ENCODE measurements at regions not wholly inside any gene's neighbourhood (a gene's known extent, or its start where the extent isn't known, plus 50 kb on each side); places are given as distances from the start of the nearest gene placed in this dataset.
A peak's percentile ranks its signal among the peaks of the same experiment; 100 is the strongest.

DNA sequence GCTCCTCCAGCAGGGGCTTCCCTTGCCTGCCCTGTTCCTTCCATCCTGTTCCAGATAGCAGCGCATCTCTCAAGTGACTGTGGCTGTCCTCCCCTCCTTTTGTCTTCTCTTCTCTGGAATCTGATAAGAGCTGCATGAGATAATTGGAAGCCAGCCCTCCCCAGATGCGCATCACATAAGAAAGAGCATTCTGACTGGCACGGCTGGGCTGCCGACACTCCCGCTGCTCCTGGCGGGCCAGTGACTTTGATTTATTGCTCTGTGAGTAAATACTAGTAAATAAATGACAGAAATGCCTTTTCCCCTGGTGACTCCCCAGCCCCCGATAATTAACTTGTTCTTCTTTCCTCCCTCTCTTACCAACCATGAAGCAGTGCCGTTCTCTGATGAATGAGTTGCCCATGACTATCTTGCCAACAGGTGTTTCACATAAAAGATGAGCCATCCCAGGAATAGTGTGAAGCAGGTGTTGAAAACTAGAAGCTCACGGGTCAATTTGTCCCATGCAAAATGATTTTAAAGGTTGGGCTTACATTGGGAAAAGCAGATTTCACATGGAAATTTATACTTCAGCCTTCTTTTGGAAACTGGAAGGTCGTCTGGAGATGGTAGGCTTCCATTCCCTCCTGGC, 212.3 kb downstream of the ERCC6L2 start:
- H3K23me2 ChIP-seq (ENCODE audit: low read depth, low read length): no peaks in the 10 kb centered on the region
- no peaks in the 10 kb centered on the region for H3K36me3 ChIP-seq (ENCODE audit: control insufficient read depth in 2 of 4, insufficient read depth in 4 of 4, low read length in 3 of 4)
- 46% methylated on average over 10 of the region's 10 CpGs; no CpG with 5 or more reads in 1 of the 2 experiments for WGBS, 2 experiments (ENCODE audit: extremely low coverage in 1 of 2, insufficient coverage in 1 of 2, insufficient read length in 1 of 2, insufficient replicate concordance in 2 of 2, low coverage in 1 of 2, low lambda C conversion rate in 2 of 2, missing lambda C conversion rate in 1 of 2)
- H2AK5ac ChIP-seq (ENCODE audit: low read depth, low read length): no peak overlapping the region
- H3K18ac ChIP-seq (ENCODE audit: extremely low read depth, low read length): no peak overlapping the region
- H3K56ac ChIP-seq (replicated peaks; ENCODE audit: insufficient read length, low read depth, low read length): no peak overlapping the region
- H4K20me1 ChIP-seq (replicated peaks in 1 of 2; ENCODE audit: control insufficient read depth in 1 of 2, insufficient read depth in 2 of 2, low read length in 2 of 2): no peaks in the 10 kb centered on the region
- H3K4me1 ChIP-seq (replicated peaks in 1 of 4; ENCODE audit: control insufficient read depth in 3 of 4, insufficient read depth in 4 of 4, low read length in 3 of 4): peaks cover 4 to 13% (median 10%) of the 10 kb centered on the region in 4 experiments
- no peak overlapping the region for H4K8ac ChIP-seq (ENCODE audit: extremely low read depth, insufficient read depth, low read length)
- no peak for FAIRE-seq
- H2BK12ac ChIP-seq (ENCODE audit: low read depth, low read length): no peak overlapping the region
- H3K27me3 ChIP-seq (replicated peaks in 1 of 4; ENCODE audit: control insufficient read depth in 3 of 4, extremely low read depth in 1 of 4, insufficient read depth in 3 of 4, low read length in 3 of 4): no peaks in the 10 kb centered on the region
- H2AFZ ChIP-seq (ENCODE audit: low read length): no peak overlapping the region
- H3K23ac ChIP-seq (ENCODE audit: insufficient read length): no peak overlapping the region
- H2BK5ac ChIP-seq (ENCODE audit: low read depth, low read length): no peak overlapping the region
- H3K4me2 ChIP-seq (ENCODE audit: insufficient read depth in 1 of 2, low read depth in 2 of 2, low read length in 2 of 2): peak overlapping the region; percentile 37 to 43
- peak overlapping the region in 1 of 4 experiments; percentile 5; a peak in 1 of 8 replicates for H3K4me3 ChIP-seq (ENCODE audit: extremely low read depth in 1 of 4, insufficient read depth in 2 of 4, low read depth in 3 of 4, low read length in 4 of 4)
- H3K79me2 ChIP-seq (ENCODE audit: control insufficient read depth in 1 of 2, insufficient read depth in 2 of 2, low read length in 2 of 2): no peaks in the 10 kb centered on the region
- no peak overlapping the region for H3K4ac ChIP-seq (replicated peaks; ENCODE audit: insufficient read length, low read depth, low read length)
- DNase-seq (ENCODE audit: low read depth in 1 of 2, low spot score in 2 of 2): peak in 1 of 2 experiments; percentile 19
- POLR2A ChIA-PET (ENCODE audit: partially characterized antibody): no interaction called here
- H2BK120ac ChIP-seq (replicated peaks; ENCODE audit: low read depth, low read length): no peak overlapping the region
- no peak overlapping the region for H3K27ac ChIP-seq (ENCODE audit: low read depth, low read length)
- no peak overlapping the region for H2BK20ac ChIP-seq (ENCODE audit: low read length)
- H3K9ac ChIP-seq (replicated peaks in 1 of 4; ENCODE audit: extremely low read depth in 1 of 4, low read depth in 3 of 4, low read length in 3 of 4): no peak overlapping the region
- TF ChIP-seq HDAC2 (IDR thresholded peaks at IDR 0.05; ENCODE audit: borderline replicate concordance in 1 of 2, low read depth in 2 of 2, low read length in 2 of 2): 0 out of 4 replicates have a peak, but pooled peaks of 1 of the 2 experiments have one; percentile 18
- no peak for TF ChIP-seq CBX5 (IDR thresholded peaks at IDR 0.05; ENCODE audit: low read depth, low read length)
- CTCF ChIA-PET (ENCODE audit: partially characterized antibody): interaction anchor here (1.0 kb wide), 2 partner anchors 14 to 17 kb away, joined by 3 to 5 read pairs; no protein-coding TSS in a partner anchor
- no peak overlapping the region for H2BK15ac ChIP-seq (ENCODE audit: low read length)
- H3K79me1 ChIP-seq (ENCODE audit: low read depth, low read length): no peaks in the 10 kb centered on the region
- H3K9me3 ChIP-seq (ENCODE audit: insufficient read depth in 2 of 2, low read depth in 1 of 2, low read length in 1 of 2): no peaks in the 10 kb centered on the region
- no peak overlapping the region for H3K14ac ChIP-seq (ENCODE audit: insufficient read length)
- no peak overlapping the region for H4K91ac ChIP-seq (replicated peaks; ENCODE audit: insufficient read length, low read length)
- no peak overlapping the region for H4K5ac ChIP-seq (ENCODE audit: insufficient read length, low read depth, low read length)
